ENCODE measurements at regions not wholly inside any gene's neighbourhood (a gene's known extent, or its start where the extent isn't known, plus 50 kb on each side); places are given as distances from the start of the nearest gene placed in this dataset.

DNA sequence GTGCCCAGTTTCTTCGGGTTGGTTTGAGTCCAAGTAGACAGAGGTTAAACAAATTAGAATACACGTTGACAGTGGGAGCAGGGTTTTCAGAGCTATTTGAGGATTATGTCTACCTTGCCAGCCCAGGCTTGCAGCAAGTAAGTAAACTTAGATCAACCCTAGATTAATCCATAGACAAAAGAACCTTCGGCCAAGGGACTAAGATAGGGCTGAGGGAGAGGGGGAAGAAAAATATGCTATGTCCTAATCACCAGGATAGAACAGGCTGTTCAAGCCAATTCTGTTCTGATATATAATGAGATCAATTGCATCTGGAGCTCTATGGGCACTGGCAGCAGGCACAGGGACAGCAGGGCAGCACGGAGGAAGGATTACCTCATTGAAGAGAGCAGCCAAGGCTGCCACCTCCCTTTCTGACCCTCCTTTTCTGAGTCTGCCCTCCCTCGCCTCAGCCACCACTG lies 377.7 kb downstream of the PIK3R1 start (continued):
- no peak for TF ChIP-seq SPEN (CRISPR knock-in tag; IDR thresholded peaks at IDR 0.05; ENCODE audit: low read depth)
- no peak for TF ChIP-seq ZNF766 (CRISPR knock-in tag; IDR thresholded peaks at IDR 0.05; ENCODE audit: borderline replicate concordance)
- no peak for TF ChIP-seq ZNF431 (CRISPR knock-in tag; IDR thresholded peaks at IDR 0.05; ENCODE audit: borderline replicate concordance, low read depth)
- TF ChIP-seq, protein P1, sequence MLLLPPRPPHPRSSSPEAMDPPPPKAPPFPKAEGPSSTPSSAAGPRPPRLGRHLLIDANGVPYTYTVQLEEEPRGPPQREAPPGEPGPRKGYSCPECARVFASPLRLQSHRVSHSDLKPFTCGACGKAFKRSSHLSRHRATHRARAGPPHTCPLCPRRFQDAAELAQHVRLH (CRISPR knock-in tag; IDR thresholded peaks at IDR 0.05; ENCODE audit: borderline replicate concordance, low read depth), result no peak
- TF ChIP-seq EHMT2 (IDR thresholded peaks at IDR 0.05; ENCODE audit: borderline replicate concordance, low read depth, low read length), result no peak
- TF ChIP-seq, protein P2, sequence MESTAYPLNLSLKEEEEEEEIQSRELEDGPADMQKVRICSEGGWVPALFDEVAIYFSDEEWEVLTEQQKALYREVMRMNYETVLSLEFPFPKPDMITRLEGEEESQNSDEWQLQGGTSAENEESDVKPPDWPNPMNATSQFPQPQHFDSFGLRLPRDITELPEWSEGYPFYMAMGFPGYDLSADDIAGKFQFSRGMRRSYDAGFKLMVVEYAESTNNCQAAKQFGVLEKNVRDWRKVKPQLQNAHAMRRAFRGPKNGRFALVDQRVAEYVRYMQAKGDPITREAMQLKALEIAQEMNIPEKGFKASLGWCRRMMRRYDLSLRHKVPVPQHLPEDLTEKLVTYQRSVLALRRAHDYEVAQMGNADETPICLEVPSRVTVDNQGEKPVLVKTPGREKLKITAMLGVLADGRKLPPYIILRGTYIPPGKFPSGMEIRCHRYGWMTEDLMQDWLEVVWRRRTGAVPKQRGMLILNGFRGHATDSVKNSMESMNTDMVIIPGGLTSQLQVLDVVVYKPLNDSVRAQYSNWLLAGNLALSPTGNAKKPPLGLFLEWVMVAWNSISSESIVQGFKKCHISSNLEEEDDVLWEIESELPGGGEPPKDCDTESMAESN (CRISPR knock-in tag; conservative IDR thresholded peaks at IDR 0.05), result no peak
- no peak for TF ChIP-seq TBL1XR1 (IDR thresholded peaks at IDR 0.05; ENCODE audit: borderline replicate concordance, low read length, partially characterized antibody)
- TF ChIP-seq SOX5 (CRISPR knock-in tag; IDR thresholded peaks at IDR 0.05; ENCODE audit: borderline replicate concordance), result no peak

DNA sequence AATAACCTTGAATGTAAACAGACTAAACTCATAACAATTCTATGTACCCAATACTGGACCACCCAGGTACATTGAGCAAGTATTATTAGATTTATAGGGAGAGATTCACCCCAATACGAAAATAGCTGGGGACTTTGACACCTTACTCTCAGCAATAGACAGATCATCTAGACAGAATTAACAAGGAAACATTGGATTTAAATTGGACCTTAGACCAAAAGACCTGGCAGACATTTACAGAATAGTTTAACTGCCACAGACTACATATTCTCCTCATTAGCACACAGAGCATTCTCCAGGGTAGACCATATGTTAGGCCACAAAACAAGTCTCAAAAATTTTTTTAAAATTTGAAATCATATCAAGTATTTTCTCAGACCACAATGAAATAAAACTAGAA lies 397.4 kb downstream of the PIK3R1 start:
- ATAC-seq (no peak), FAIRE-seq (no peak), DNase-seq (ENCODE audit: low spot score) (no peak)
- no TSS peak for BruUV-seq (replicated peaks)
- Histone ChIP-seq H3K9me3 (ENCODE audit: low read length) (peaks cover 20% of the 10 kb centered on the region), H3K4me3 (replicated peaks in 1 of 3; ENCODE audit: insufficient read depth in 1 of 3, low read depth in 2 of 3, low read length in 3 of 3) (no peak overlapping the region), H3K27ac (ENCODE audit: extremely low read length, insufficient read depth, low read length) (no peak overlapping the region), H4K20me1 (ENCODE audit: insufficient read depth, low read length) (no peaks in the 10 kb centered on the region), H3K27me3 (ENCODE audit: control insufficient read depth in 1 of 2, insufficient read depth in 2 of 2, low read length in 2 of 2) (no peaks in the 10 kb centered on the region), H3K9ac (ENCODE audit: insufficient read depth, low read depth, low read length) (no peak overlapping the region), H3K36me3 (replicated peaks in 1 of 2; ENCODE audit: control insufficient read depth in 1 of 2, insufficient read depth in 2 of 2, low read length in 2 of 2) (no peaks in the 10 kb centered on the region), H3K79me2 (ENCODE audit: insufficient read depth, low read length) (no peaks in the 10 kb centered on the region), H2AFZ (ENCODE audit: low read length) (no peak overlapping the region), H3K4me2 (ENCODE audit: low read depth, low read length) (no peak overlapping the region), H3K4me1 (ENCODE audit: insufficient read depth, low read length) (no peaks in the 10 kb centered on the region)
- CTCF ChIA-PET (ENCODE audit: low intra/inter-chr PET ratio, low total read pairs), result no interaction called here
- WGBS (ENCODE audit: low lambda C conversion rate), result 0% methylated on average over 1 of the region's 1 CpG
- POLR2A ChIA-PET, result no interaction called here
- in situ Hi-C loops (cut with HindIII; ENCODE audit: extremely low pct_ligation_motif_present, low pct_unique_long_range_greater_than_20kb), result no loop called here
- intact Hi-C loops (cut with micrococcal nuclease; ENCODE audit: unreplicated experiment), result no loop called here
- TF ChIP-seq TCF12 (IDR thresholded peaks at IDR 0.05), result no peak
- TF ChIP-seq TCF12 (CRISPR knock-in tag; IDR thresholded peaks at IDR 0.05), result no peak
- TF ChIP-seq ZNF782 (CRISPR knock-in tag; IDR thresholded peaks at IDR 0.05; ENCODE audit: borderline replicate concordance), result no peak
- TF ChIP-seq ZNF251 (CRISPR knock-in tag; IDR thresholded peaks at IDR 0.05), result no peak
- TF ChIP-seq PBX3 (CRISPR knock-in tag; IDR thresholded peaks at IDR 0.05; ENCODE audit: borderline replicate concordance), result no peak

Data from HepG2 (cell line).